NCI-H510A (cell line): ENCODE measurements at regions not wholly inside any gene's neighbourhood (a gene's known extent, or its start where the extent isn't known, plus 50 kb on each side); places are given as distances from the start of the nearest gene placed in this dataset.
"Not testable (repeated sequence)": the region's sequence is repeated elsewhere in the genome, so short reads cannot be mapped to it uniquely, and the experiment has no call there.

Experiments used
- DNase-seq: peaks from one replicate; lab custom pipeline; 2025; lab: John Stamatoyannopoulos, UW

DNA sequence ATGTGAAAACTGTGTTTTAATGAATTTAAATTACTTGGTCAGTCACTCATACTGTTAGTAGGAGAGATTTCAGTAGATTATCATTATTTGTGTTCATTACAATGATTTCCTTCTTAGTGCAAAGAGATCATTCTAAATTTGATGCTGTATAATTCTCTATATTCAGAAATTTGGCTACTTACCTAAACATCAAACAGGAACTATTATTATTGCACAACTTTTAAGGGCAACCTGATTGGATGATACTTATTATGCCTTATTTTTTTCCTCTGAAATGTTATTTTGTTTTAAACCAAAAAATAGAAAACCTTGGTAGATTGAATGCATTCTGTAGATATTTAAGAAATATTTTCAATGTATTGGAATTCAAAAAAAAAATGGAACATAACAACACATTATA is 436.4 kb upstream of the PCDH15 start:
- no peak for DNase-seq

DNA sequence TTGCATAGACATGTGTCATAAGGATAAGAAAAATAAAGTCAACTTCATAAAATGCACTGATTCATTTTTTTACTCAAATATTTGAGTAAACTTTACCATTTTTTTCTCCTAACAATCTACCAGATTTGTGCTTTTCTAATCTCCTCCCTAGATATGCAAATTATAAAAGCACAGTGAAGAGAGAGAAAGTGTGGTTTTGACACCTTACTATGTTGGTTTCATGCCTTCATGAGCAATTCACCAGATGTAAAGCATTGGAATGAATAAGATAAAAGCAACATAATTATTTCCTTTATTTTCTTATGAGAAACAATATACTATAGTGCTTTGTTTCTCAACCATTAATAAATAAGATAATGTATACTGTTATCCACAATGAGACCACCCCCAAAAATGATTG is 432.5 kb upstream of the PCDH15 start:
- DNase-seq, result no peak

DNA sequence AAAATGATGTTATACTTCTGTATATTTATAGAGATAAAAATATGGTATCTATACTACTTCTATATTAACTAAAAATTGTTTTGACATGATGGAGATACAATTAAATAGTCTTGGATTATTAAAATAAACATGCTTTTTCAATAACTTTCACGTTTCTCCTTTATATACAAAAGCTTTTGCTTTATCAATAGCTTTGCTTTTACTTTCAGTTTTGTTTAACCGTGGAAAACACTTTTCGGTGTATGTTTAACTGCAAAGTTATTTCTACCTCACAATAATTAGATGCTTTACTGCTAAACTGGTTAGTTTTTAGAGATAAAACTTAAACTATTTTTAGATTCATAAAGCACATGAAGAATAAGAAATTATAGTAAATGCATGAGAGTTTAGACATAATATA is 432.1 kb upstream of the PCDH15 start:
- no peak for DNase-seq

DNA sequence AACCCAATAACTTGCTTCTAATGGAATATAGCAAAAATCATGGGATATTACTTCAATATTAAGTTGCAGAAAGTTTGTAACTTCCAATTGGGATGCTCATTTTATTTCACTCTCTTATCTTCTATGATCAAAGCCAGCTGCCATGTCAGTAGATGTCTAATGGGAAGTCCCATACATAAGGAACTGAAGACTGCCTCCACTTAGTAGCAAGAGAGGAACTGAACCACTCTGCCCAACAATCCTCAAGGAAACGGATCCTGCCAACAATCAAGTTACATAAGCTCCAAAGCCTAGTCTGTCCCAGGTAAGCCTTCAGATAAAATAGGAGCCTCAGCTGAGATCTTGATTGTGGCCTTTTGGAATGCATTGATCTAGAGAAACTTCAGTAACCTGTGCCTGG is 431.5 kb upstream of the PCDH15 start:
- no peak for DNase-seq

DNA sequence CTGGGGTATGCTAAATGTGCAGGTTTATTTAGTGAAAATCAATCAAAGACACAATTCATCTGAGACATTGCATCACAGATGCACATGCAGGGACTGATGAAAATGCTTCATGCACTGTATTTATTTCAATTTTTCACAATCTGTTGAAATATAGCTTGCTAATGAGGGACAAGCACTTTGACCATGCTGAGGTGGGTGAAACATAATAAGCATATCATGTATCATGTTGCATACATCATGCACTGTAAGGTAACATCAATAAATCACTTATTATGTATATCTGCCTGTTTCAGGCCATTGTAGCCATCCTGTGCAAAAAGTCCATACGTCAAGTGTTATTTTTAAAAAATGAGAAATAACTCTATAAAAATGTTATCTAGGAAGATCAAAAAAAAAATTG is 426.9 kb upstream of the PCDH15 start:
- DNase-seq, result no peak

DNA sequence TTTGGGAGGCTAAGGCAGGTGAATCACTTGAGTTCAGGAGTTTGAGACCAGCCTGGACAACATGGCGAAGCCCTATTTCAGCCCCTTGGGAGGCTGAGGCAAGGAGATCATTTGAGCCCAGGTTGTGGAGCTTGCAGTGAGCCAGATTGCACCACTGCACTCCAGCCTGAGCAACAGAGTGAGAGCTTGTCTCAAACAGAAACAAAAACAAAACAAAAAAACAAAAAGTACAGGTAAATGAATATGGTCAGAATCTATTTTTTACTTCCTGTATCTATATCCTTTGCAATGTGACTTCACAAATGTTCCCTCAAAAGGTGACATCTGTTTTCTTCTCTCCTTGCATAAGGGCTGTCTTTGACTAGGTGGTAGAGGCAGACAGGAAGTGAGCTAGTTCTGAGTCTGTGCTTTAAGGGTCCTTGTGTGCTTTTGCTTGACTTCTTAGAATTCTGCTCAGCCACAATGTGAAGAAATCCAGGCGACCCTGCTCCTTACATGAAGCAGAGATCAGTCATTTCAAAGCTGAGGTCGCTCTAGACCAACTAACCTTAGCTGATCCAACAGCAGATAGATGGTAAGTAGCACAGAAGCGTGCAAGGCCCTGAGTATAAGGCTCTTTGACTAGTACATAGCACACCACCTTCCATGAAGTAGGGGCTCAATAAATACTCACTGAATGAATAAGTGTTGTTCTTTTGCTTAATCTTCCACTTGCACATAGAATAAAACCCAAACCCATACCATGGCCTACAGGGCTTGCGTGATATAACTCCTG is 423.2 kb upstream of the PCDH15 start:
- no peak for DNase-seq

DNA sequence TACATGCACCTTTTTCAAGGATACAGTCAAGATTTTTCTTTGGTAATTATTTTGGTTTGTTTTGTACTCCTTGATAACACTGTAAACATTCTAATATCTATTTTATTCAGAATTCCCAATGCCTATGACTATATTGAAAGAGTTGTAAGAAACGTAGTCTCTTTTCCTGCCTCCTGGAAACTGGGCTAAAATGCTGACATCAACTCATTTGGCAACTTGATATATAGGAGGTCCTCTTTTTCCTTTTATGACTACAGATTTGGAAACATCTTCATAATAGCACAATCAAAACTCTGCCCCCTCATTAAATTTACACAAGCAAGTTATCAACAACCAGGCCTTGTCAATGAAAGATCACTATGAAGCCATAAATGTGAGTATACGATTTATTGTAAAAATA is 422.3 kb upstream of the PCDH15 start:
- DNase-seq, result no peak

DNA sequence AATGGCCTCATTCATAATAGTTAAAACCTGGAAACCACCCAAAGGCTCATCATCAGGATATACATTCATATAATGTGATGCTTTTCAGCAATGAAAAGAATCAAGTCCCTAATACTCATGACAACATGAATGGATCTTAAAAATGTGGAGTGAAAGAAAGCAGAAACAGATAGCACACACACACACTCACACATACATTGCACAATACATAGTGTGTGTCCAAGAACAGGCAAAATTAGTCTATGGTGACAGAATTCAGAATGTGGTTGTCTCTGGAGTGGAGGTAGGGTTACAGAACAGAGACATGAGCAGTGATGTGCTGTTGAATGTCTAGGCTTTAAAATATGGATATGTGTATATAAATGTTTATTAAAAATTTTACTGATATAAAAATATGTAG is 419.9 kb upstream of the PCDH15 start:
- DNase-seq, result no peak

DNA sequence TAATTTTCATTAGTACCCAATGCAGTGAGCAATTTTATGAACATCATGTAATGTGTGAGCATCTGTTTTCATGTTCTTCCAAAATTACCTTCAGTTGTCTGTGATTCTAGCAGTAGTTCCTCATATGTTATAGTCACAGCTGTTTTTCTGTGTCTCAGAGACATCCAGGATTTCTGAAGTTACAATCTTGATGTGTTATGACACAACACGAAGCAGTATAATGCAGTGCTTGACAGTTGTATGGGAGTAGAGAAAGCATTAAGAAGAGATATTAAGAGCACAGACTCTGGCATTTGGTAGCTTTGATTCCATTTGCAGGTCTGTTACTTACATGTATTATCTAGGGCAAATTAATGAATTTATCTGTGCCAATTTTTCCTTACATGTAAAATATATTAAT is 414.7 kb upstream of the PCDH15 start:
- no peak for DNase-seq

DNA sequence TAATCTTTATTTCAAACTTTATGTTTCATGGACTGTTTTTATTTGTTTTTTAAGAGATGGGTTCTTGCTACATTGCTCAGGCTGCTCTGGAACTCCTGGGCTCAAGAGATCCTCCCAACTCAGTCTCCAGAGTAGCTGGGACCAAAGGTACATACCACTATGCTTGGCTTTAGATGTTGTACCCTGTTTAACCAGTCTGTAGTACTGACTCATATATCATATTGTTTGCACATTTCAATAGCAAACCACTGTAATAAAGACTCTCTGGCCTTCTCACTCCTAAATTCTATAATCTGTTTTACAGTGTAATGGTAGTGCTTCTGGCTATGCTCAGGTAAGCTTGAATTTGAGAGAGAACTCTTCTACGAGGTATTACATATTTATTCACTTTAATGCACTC is 413.6 kb upstream of the PCDH15 start:
- no peak for DNase-seq

DNA sequence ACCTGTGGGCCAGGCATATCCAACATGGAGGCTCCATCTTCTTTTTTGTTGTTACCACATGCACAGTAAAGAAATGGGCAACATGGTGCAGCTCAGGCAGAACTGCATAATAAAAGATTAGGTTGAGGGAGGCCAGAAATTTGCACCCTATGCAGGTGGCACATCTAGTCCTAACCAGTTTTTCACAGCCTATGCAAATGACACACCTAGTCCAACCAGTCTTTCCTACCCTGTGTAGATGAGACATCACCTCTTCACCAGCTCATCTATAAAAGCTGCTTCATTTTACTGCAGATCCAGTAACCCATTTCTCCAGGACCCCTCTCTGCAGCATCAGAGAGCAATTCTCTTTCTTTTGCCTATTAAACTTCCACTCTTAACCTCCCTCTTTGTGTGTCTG is 411.0 kb upstream of the PCDH15 start:
- DNase-seq, result no peak

DNA sequence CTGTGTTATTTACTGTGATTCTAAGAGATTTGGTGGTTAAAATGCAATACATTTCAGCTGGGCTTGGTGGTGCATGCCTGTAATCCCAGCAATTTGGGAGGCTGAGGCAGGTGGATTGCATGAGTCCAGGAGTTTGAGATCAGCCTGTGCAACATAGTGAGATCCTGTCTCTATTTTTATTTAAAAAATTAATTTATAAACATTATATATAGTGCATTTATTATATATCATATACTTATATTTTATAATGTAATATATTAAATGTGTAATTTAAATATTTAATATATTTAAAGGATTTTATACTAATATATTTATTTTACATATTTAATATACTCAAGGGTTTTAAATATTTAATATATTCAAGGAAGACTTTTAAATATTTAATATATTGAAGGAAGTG is 402.8 kb upstream of the PCDH15 start:
- no peak for DNase-seq

DNA sequence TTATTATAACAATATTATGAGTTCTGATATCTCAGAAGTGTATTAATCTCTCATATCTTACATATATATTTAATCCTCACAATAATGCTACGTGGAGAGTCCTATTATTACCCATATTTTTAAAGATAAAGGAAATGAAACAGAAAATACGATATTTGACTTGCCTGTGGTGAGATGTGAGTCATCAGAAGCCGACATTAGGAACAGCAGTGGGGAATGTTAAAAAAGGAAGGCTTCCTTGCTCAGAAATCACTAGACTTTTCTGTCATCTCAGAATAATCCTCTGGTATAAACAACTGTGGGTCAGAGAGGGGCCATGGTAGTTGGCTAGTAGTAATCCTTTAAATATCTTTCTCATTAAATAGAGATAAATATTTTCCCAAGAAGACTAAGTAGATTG is 402.3 kb upstream of the PCDH15 start:
- no peak for DNase-seq

DNA sequence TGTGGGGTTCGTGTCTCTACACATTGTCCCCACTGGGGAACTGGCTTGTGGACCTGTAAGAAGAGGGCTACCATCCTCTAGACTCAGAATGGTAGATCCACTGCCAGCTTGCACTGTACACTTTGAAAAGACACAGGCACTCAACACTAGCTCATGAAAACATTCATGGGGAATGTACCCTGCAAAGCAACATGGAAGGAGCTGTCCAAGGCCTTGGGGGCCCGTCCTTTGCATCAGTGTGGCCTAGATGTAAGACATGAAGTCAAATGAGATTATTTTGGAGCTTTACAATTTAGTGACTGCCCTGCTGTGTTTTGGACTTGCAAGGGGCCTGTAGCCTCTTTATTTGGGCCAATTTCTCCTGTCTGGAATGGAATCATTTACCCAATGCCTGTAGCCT is 399.0 kb upstream of the PCDH15 start:
- no peak for DNase-seq

DNA sequence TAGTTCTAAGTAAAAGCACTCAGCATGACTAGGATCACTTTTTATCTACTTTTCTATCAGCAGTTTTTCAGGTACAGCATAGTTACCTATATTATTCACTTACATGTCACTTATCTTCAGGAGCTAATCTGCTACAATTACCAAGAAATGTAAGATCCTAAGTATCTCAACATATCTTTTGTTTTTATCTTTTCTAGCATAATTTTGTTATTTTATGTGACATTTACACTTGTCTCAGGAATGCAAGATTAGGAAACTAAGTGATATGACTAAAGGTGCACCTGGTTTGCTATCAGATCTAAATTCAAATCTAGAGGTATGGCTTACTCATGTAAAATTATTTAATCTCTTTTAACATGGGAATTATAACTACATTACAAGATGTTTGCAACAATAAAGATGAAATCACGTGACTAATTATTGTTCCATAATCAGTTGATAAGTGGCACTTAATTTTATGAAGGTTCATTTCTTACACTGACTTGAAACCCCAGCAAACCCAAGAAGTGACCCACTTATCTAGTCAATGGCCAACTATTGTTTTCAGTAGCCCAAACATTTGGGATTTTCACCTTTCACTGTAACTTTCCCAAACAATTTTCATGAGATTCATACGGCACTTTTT is 390.3 kb upstream of the PCDH15 start:
- no peak for DNase-seq

DNA sequence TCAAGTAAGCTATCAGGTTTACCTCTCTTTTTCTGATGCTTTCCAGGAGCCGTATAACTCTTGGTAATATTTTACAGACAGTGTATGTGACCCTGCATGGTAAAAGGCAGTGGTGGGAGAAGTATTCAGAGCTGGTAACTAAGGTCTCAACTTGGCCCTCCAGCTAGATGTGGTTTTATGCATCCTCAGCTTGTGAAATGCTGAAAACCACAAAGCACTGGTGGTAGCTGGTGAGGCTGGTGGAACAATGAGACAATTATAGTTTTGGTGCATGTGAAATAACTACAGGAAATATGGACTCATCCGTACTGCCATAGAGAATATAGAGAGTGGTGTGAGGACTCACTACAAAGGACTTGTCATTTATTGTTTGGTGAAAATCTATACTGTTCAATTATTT is 383.0 kb upstream of the PCDH15 start:
- no peak for DNase-seq

DNA sequence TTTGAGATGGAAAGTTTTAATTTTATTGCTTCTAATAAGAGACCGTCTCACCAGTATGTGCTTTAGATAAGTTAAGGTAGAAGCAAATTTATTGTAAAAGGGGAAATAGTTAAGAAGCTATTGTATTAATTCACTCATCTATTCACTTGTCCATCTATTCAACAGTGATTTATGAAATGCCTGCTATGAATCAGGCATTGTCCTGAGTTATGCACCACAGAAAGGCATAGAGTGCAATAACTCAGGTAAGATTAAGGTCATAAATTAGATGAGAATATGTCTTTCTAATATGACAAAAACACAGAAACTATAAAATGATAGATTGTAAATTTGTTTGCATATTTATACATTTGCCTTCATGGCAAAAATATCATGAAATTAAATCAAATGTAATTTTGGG is 379.3 kb upstream of the PCDH15 start:
- no peak for DNase-seq

DNA sequence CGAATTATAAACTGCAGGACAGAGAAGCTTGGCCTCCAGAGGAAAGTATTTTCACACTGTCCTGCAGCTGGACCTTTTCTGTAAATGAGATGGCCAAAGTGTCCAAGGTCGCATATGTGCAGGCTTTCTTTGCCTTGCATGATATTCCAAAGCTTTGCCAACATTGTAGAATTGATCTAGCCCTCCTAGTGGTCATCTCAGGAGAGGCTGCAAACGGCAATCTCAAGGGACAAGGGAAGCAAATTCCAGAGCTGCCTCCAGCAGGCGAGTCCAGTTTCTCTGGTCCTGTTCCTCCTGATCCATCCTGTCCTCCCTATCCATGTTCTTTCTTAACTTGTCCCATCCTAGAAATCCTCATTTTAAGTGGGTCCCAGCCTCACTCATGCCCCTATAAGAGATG is 373.4 kb upstream of the PCDH15 start:
- no peak for DNase-seq

DNA sequence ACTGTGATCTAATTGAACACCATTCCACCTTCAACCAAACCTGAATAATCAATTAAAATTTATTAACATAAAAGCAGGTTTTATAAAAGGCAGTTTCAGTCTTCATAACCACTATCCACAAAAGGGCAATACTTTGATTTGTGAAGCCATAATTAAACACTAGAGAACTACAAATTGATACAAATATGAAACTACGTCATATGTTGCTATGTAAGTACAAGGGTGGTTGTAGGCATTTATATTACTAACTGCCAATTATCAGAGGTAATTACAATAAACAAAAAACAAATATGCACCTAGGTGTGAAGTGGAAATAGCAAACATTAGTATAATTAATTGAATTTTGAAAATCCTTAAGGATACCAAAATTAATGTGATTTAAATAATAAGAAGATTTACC is 368.5 kb upstream of the PCDH15 start:
- DNase-seq, result no peak

DNA sequence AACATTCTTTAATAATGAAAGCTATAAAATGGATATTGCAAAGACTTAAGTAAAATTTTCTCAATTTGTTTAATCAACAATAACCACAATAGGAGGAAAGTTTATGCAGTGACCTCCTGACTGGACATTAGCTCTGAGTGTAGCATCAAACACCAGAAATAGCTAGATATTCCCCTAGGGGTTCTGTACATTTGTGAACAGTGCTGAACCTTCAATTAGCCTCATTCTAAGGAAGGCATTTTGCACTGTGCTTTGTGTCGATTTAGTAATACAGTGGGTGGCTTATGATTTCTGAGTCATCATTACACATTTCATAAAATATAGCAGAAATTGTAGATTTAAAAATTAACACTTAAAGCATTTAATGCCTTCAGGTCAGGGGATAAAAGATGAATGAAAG is 367.3 kb upstream of the PCDH15 start:
- no peak for DNase-seq

DNA sequence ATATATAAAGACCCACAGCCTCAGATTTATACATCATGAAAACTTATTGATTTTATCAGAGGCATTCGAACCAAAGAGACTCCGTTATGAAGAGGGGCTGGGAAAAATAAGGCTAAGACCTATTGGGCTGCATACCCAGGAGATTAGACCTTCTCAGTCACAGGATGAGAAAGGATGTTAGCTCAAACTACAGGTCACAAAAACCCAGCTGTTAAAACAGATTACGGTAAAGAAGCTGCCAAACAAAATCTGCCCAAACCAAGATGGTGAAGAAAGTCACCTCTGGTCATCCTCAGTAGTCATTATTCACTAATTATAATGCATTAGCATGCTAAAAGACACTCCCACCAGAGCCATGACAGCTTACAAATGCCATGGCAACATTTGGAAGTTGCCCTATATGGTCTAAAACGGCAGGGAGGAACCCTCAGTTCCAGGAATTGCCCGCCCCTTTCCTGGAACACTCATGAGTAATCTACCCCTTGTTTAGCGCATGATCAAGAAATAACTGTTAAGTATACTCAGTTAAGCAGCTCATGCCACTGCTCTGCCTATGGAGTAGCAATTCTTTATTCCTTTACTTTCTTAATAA is 362.5 kb upstream of the PCDH15 start:
- no peak for DNase-seq

DNA sequence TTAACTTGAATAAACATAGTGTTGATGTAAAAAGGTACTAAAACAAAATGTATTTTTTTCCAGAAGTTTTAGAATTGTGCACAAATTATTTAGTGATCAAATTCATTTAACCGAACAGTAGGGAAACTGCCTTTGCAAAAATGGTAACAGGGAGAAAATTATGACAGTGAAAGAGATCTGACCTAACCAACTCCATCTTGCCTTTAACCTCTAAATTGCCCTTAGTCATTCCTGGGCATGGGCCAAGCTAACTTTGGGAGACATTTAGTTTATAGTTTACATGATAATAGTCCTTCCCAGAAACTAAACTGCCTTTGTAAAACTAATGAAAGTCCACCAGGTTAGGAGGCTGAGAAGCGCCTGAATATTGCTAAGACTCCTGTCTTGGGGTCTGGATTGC is 361.3 kb upstream of the PCDH15 start:
- DNase-seq, result not testable (repeated sequence)

DNA sequence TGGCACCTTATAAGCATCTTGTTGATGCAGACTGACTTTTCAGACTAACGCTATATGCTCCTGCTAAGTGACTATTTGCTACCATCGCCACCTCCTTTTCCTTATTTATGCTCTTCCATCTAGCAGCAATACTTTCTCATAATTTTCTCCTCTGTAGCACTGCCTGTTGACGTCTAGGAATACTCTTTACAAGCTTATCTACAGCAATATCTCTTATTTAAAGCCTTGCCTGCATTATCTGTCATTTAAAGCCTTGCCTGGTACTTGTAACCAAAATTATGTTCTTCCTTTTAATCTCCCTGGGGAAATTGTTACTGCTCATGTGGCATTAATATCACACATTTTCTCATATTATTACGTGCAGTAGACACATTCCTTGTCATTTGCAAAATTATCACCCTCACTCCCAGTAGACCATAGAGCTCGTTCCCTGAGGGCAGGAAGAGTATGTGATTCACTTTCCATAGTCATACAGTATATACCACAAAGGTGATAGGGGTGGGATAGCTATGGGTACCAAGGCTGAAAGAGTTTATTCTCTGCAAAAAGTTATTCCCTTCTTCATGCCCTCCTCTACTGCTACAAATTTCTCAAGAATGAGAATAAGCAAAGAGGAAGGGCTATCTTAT is 359.7 kb upstream of the PCDH15 start:
- DNase-seq, result no peak
